ENCODE measurements at regions not wholly inside any gene's neighbourhood (a gene's known extent, or its start where the extent isn't known, plus 50 kb on each side); places are given as distances from the start of the nearest gene placed in this dataset.

GRCh38 chr12:112559784-112560183 lies 141.0 kb downstream of the PTPN11 start:
- peak; percentile 18 for DNase-seq
- in situ Hi-C loops (cut with HindIII; ENCODE audit: low pct_ligation_motif_present, low pct_unique_long_range_greater_than_20kb, low sequenced_read_pairs) = no loop called here

GRCh38 chr12:112564160-112564784 lies 145.5 kb downstream of the PTPN11 start:
- no peak for DNase-seq
- in situ Hi-C loops (cut with HindIII; ENCODE audit: low pct_ligation_motif_present, low pct_unique_long_range_greater_than_20kb, low sequenced_read_pairs) = no loop called here

- in situ Hi-C loops (cut with HindIII; ENCODE audit: low pct_ligation_motif_present, low pct_unique_long_range_greater_than_20kb, low sequenced_read_pairs) = no loop called here
- no peak for DNase-seq
Measured at GRCh38 chr12:112568641-112569040, 149.9 kb downstream of the PTPN11 start.

GRCh38 chr12:112570096-112570495 lies 151.3 kb downstream of the PTPN11 start:
- in situ Hi-C loops (cut with HindIII; ENCODE audit: low pct_ligation_motif_present, low pct_unique_long_range_greater_than_20kb, low sequenced_read_pairs) = no loop called here
- no peak for DNase-seq

GRCh38 chr12:112573141-112573540 lies 154.4 kb downstream of the PTPN11 start:
- DNase-seq = peak; percentile 55
- in situ Hi-C loops (cut with HindIII; ENCODE audit: low pct_ligation_motif_present, low pct_unique_long_range_greater_than_20kb, low sequenced_read_pairs) = no loop called here

GRCh38 chr12:112574896-112575558 lies 156.3 kb downstream of the PTPN11 start:
- DNase-seq = no peak
- in situ Hi-C loops (cut with HindIII; ENCODE audit: low pct_ligation_motif_present, low pct_unique_long_range_greater_than_20kb, low sequenced_read_pairs) = no loop called here

- in situ Hi-C loops (cut with HindIII; ENCODE audit: low pct_ligation_motif_present, low pct_unique_long_range_greater_than_20kb, low sequenced_read_pairs) = no loop called here
- no peak for DNase-seq
Measured at GRCh38 chr12:112575559-112576067, 156.9 kb downstream of the PTPN11 start.

- in situ Hi-C loops (cut with HindIII; ENCODE audit: low pct_ligation_motif_present, low pct_unique_long_range_greater_than_20kb, low sequenced_read_pairs) = no loop called here
- no peak for DNase-seq
Measured at GRCh38 chr12:112577473-112578329, 159.0 kb downstream of the PTPN11 start.

GRCh38 chr12:112584266-112584722 lies 165.5 kb downstream of the PTPN11 start:
- no peak for DNase-seq
- in situ Hi-C loops (cut with HindIII; ENCODE audit: low pct_ligation_motif_present, low pct_unique_long_range_greater_than_20kb, low sequenced_read_pairs) = no loop called here

- in situ Hi-C loops (cut with HindIII; ENCODE audit: low pct_ligation_motif_present, low pct_unique_long_range_greater_than_20kb, low sequenced_read_pairs) = no loop called here
- DNase-seq = no peak
Measured at GRCh38 chr12:112586148-112586783, 167.5 kb downstream of the PTPN11 start.

- in situ Hi-C loops (cut with HindIII; ENCODE audit: low pct_ligation_motif_present, low pct_unique_long_range_greater_than_20kb, low sequenced_read_pairs) = no loop called here
- no peak for DNase-seq
Measured at GRCh38 chr12:112589275-112589674, 170.5 kb downstream of the PTPN11 start.

- in situ Hi-C loops (cut with HindIII; ENCODE audit: low pct_ligation_motif_present, low pct_unique_long_range_greater_than_20kb, low sequenced_read_pairs) = no loop called here
- no peak for DNase-seq
Measured at GRCh38 chr12:112590281-112590680, 171.5 kb downstream of the PTPN11 start.

GRCh38 chr12:112591488-112591887 lies 172.7 kb downstream of the PTPN11 start:
- DNase-seq = no peak
- in situ Hi-C loops (cut with HindIII; ENCODE audit: low pct_ligation_motif_present, low pct_unique_long_range_greater_than_20kb, low sequenced_read_pairs) = no loop called here

GRCh38 chr12:112595410-112595809 lies 176.7 kb downstream of the PTPN11 start:
- no peak for DNase-seq
- in situ Hi-C loops (cut with HindIII; ENCODE audit: low pct_ligation_motif_present, low pct_unique_long_range_greater_than_20kb, low sequenced_read_pairs) = no loop called here

GRCh38 chr12:112597986-112598385 lies 179.2 kb downstream of the PTPN11 start:
- in situ Hi-C loops (cut with HindIII; ENCODE audit: low pct_ligation_motif_present, low pct_unique_long_range_greater_than_20kb, low sequenced_read_pairs) = no loop called here
- DNase-seq = no peak

GRCh38 chr12:112598626-112599025 lies 179.9 kb downstream of the PTPN11 start:
- in situ Hi-C loops (cut with HindIII; ENCODE audit: low pct_ligation_motif_present, low pct_unique_long_range_greater_than_20kb, low sequenced_read_pairs) = no loop called here
- DNase-seq = no peak

GRCh38 chr12:112599871-112600270 lies 181.1 kb downstream of the PTPN11 start:
- in situ Hi-C loops (cut with HindIII; ENCODE audit: low pct_ligation_motif_present, low pct_unique_long_range_greater_than_20kb, low sequenced_read_pairs) = no loop called here
- no peak for DNase-seq

GRCh38 chr12:112602150-112602549 lies 183.4 kb downstream of the PTPN11 start:
- in situ Hi-C loops (cut with HindIII; ENCODE audit: low pct_ligation_motif_present, low pct_unique_long_range_greater_than_20kb, low sequenced_read_pairs) = no loop called here
- no peak for DNase-seq

All from ACHN (cell line).